HCT116 (cell line): ENCODE measurements at regions not wholly inside any gene's neighbourhood (a gene's known extent, or its start where the extent isn't known, plus 50 kb on each side); places are given as distances from the start of the nearest gene placed in this dataset.

Source experiments
- ATAC-seq: fragments of 200-7000 bp; cut with Tn5 transposase; 2 replicates; pipeline ENCODE4 v1.9.1; 2020; ENCODE audit warnings: mild to moderate bottlenecking, moderate library complexity
- BruUV-seq: library from RNA; stranded (reverse); fragments of 400-500 nt; replicated peaks from 2 replicates; lab custom pipeline; 2021; lab: Mats Ljungman, UMichigan
- CTCF ChIA-PET: fragments of 300-600 bp; sonication (Branson Sonifier 250); formaldehyde crosslinking; loops from one replicate; lab custom pipeline; 2021; ENCODE audit warnings: antibody characterized with exemption; lab: Charles Lee
- POLR2A ChIA-PET: fragments of 300-600, 350-600 bp; sonication (Branson Sonifier 250); formaldehyde crosslinking; loops from one replicate; lab custom pipeline; 2021; ENCODE audit warnings: antibody characterized with exemption; lab: Charles Lee
- RAD21 ChIA-PET, 2 experiments: fragments of 300-600 bp; sonication (Branson Sonifier 250); formaldehyde crosslinking; loops; one replicate each; lab custom pipeline; 2023; ENCODE audit warnings: low total read pairs in 2 of 2; ENCODE audit not compliant: uncharacterized antibody in 2 of 2, unreplicated experiment in 2 of 2, low non-redundant PET in 1 of 2; lab: Charles Lee
- DNase-seq: peaks from one replicate; pipeline ENCODE4 v3.0.0-alpha.2; 2010; ENCODE audit warnings: low read depth, low spot score
- H2AFZ ChIP-seq: fragments of 200-600 bp; shearing (Covaris generic), sonication (generic); 2 replicates; pipeline ENCODE4 v1.6.1; 2017; ENCODE audit warnings: low read depth, mixed run types, mixed read lengths, antibody characterized with exemption, low read length; ENCODE audit not compliant: poor library complexity, severe bottlenecking
- H3K27ac ChIP-seq: 2 replicates; pipeline ENCODE4 v1.5.1; 2012; ENCODE audit warnings: low read depth, low read length
- H3K27me3 ChIP-seq: fragments of 200-600 bp; sonication (generic); 2 replicates; pipeline ENCODE4 v1.6.1; 2016; ENCODE audit warnings: mixed run types, low read length, mixed read lengths; ENCODE audit not compliant: insufficient read depth
- H3K36me3 ChIP-seq, 2 experiments: fragments of 200-500 bp in 1 of 2; fragments of 200-600 bp in 1 of 2; sonication (Bioruptor generic) in 1 of 2; sonication (generic) in 1 of 2; 2 replicates each; pipeline versions ENCODE4 v1.5.1 to v1.6.1; 2014 to 2016; ENCODE audit warnings: low read length in 2 of 2, inconsistent platforms in 1 of 2, mixed read lengths in 1 of 2, mixed run types in 1 of 2; ENCODE audit not compliant: insufficient read depth in 2 of 2, control insufficient read depth in 1 of 2
- H3K4me1 ChIP-seq, 2 experiments: fragments of 200-600 bp in 1 of 2; sonication (generic) in 1 of 2; 2 replicates each; pipeline versions ENCODE4 v1.5.1 to v1.6.1; 2012 to 2017; ENCODE audit warnings: low read length in 2 of 2, inconsistent platforms in 1 of 2, mild to moderate bottlenecking in 1 of 2, mixed read lengths in 1 of 2, mixed run types in 1 of 2, moderate library complexity in 1 of 2; ENCODE audit not compliant: insufficient read depth in 2 of 2, control insufficient read depth in 1 of 2
- H3K4me2 ChIP-seq: fragments of 200-600 bp; sonication (generic); 2 replicates; pipeline ENCODE4 v1.6.1; 2017; ENCODE audit warnings: mixed run types, low read length, mixed read lengths
- H3K4me3 ChIP-seq, 2 experiments: fragments of 200-600 bp in 1 of 2; sonication (generic) in 1 of 2; replicated peaks in 1 of 2; 2 replicates each; pipeline ENCODE4 v1.5.1; 2011 to 2016; ENCODE audit warnings: low read length in 2 of 2, control low read depth in 1 of 2, low read depth in 1 of 2, mild to moderate bottlenecking in 1 of 2, mixed read lengths in 1 of 2, mixed run types in 1 of 2
- H3K79me2 ChIP-seq: fragments of 200-600 bp; sonication (generic); 2 replicates; pipeline ENCODE4 v1.6.1; 2017; ENCODE audit warnings: mild to moderate bottlenecking, mixed run types, low read length, moderate library complexity, mixed read lengths; ENCODE audit not compliant: insufficient read depth
- H3K9ac ChIP-seq: fragments of 200-600 bp; sonication (generic); 2 replicates; pipeline ENCODE4 v1.6.1; 2016; ENCODE audit warnings: low read length, mixed read lengths
- H3K9me2 ChIP-seq: fragments of 200-600 bp; sonication (generic), shearing (Covaris generic); 2 replicates; pipeline ENCODE4 v1.6.1; 2017; ENCODE audit warnings: mixed run types, mild to moderate bottlenecking, moderate library complexity; ENCODE audit not compliant: insufficient read depth
- H3K9me3 ChIP-seq, 2 experiments: fragments of 200-500 bp in 1 of 2; fragments of 200-600 bp in 1 of 2; sonication (Bioruptor generic) in 1 of 2; sonication (generic) in 1 of 2; 2 replicates each; pipeline ENCODE4 v1.6.1; 2014 to 2017; ENCODE audit warnings: low read length in 2 of 2, mixed read lengths in 2 of 2, inconsistent platforms in 1 of 2, low read depth in 1 of 2, mild to moderate bottlenecking in 1 of 2, mixed run types in 1 of 2, moderate library complexity in 1 of 2; ENCODE audit not compliant: control insufficient read depth in 1 of 2, insufficient read depth in 1 of 2
- H4K20me1 ChIP-seq: fragments of 200-600 bp; sonication (generic), shearing (Covaris generic); 2 replicates; pipeline ENCODE4 v1.6.1; 2017; ENCODE audit warnings: mixed run types, mild to moderate bottlenecking, moderate library complexity; ENCODE audit not compliant: insufficient read depth
- ATF3 ChIP-seq: IDR thresholded peaks from 2 replicates; pipeline ENCODE4 v1.6.1; 2012
- CBX3 ChIP-seq: IDR thresholded peaks from 2 replicates; pipeline ENCODE4 v1.6.1; 2012; ENCODE audit warnings: low read depth
- CEBPB ChIP-seq: IDR thresholded peaks from 2 replicates; pipeline ENCODE4 v1.6.1; 2012; ENCODE audit warnings: low read depth
- CTCF ChIP-seq, 3 experiments: fragments of 200-600 bp in 1 of 3; sonication (generic) in 1 of 3; IDR thresholded peaks in 2 of 3; conservative IDR thresholded peaks in 1 of 3; 2 replicates each; pipeline ENCODE4 v1.5.1; 2012 to 2017; ENCODE audit warnings: low read depth in 2 of 3, low read length in 2 of 3, antibody characterized with exemption in 1 of 3, borderline replicate concordance in 1 of 3, control low read depth in 1 of 3, mild to moderate bottlenecking in 1 of 3, mixed read lengths in 1 of 3, mixed run types in 1 of 3, moderate library complexity in 1 of 3; ENCODE audit not compliant: insufficient read depth in 1 of 3
- EGR1 ChIP-seq: IDR thresholded peaks from 2 replicates; pipeline ENCODE4 v1.6.1; 2012; ENCODE audit warnings: low read depth
- ELF1 ChIP-seq: IDR thresholded peaks from 2 replicates; pipeline ENCODE4 v1.6.1; 2012; ENCODE audit warnings: low read depth, borderline replicate concordance
- EZH2 ChIP-seq: fragments of 200-600 bp; sonication (generic); IDR thresholded peaks from 2 replicates; pipeline ENCODE4 v1.6.1; 2017; ENCODE audit warnings: antibody characterized with exemption, mixed run types
- EZH2phosphoT487 ChIP-seq: fragments of 200-600 bp; IDR thresholded peaks from 2 replicates; pipeline ENCODE4 v1.6.1; 2018; ENCODE audit warnings: antibody characterized with exemption, borderline replicate concordance
- FOSL1 ChIP-seq: IDR thresholded peaks from 2 replicates; pipeline ENCODE4 v1.6.1; 2012; ENCODE audit warnings: low read depth
- JUND ChIP-seq: IDR thresholded peaks from 2 replicates; pipeline ENCODE4 v1.6.1; 2012
- MAX ChIP-seq: IDR thresholded peaks from 2 replicates; pipeline ENCODE4 v1.6.1; 2012
- POLR2A ChIP-seq: IDR thresholded peaks from 2 replicates; pipeline ENCODE4 v1.7.0; 2011; ENCODE audit warnings: borderline replicate concordance; ENCODE audit not compliant: insufficient read depth, insufficient read length; ENCODE audit errors: extremely low read depth
- RAD21 ChIP-seq: IDR thresholded peaks from 2 replicates; pipeline ENCODE4 v1.6.1; 2012; ENCODE audit warnings: low read depth, mild to moderate bottlenecking
- REST ChIP-seq: IDR thresholded peaks from 2 replicates; pipeline ENCODE4 v1.6.1; 2012; ENCODE audit warnings: low read depth
- SIN3A ChIP-seq: IDR thresholded peaks from 2 replicates; pipeline ENCODE4 v1.6.1; 2012; ENCODE audit warnings: low read depth
- SRF ChIP-seq: IDR thresholded peaks from 2 replicates; pipeline ENCODE4 v1.6.1; 2012; ENCODE audit warnings: low read depth
- TCF7L2 ChIP-seq: IDR thresholded peaks from 2 replicates; pipeline ENCODE4 v1.7.0; 2011; ENCODE audit warnings: borderline replicate concordance, inconsistent platforms; ENCODE audit not compliant: insufficient read depth, insufficient read length; ENCODE audit errors: extremely low read depth
- ZBTB33 ChIP-seq: IDR thresholded peaks from 2 replicates; pipeline ENCODE4 v1.6.1; 2011; ENCODE audit warnings: mild to moderate bottlenecking, low read length, moderate library complexity; ENCODE audit not compliant: insufficient replicate concordance; ENCODE audit errors: extremely low read depth
- ZFX ChIP-seq: fragments of 450-650 bp; IDR thresholded peaks from 2 replicates; pipeline ENCODE4 v1.6.1; 2017
- ZNF274 ChIP-seq: fragments of 200-500 bp; sonication (Bioruptor generic); IDR thresholded peaks from 2 replicates; pipeline ENCODE4 v1.6.1; 2014; ENCODE audit warnings: mild to moderate bottlenecking, low read depth, low read length, inconsistent platforms
- intact Hi-C: fragments of 100-400 bp; cut with micrococcal nuclease; formaldehyde crosslinking; loops from 2 replicates; pipeline ENCODE4 v1.10.0; 2022

GRCh38 chr3:137066092-137066491, 108.3 kb downstream of the IL20RB start:
- no peak overlapping the region for H3K27ac ChIP-seq
- H2AFZ ChIP-seq, result no peak overlapping the region
- H3K79me2 ChIP-seq, result no peaks in the 10 kb centered on the region
- POLR2A ChIA-PET, result no interaction called here
- ATAC-seq (no peak), DNase-seq (no peak)
- H3K9ac ChIP-seq, result no peak overlapping the region
- H3K9me2 ChIP-seq, result no peaks in the 10 kb centered on the region
- CTCF ChIA-PET, result no interaction called here
- no TSS peak for BruUV-seq
- intact Hi-C loops, result no loop called here
- H3K9me3 ChIP-seq, result no peaks in the 10 kb centered on the region
- TF ChIP-seq CTCF (IDR thresholded peaks at IDR 0.05 in 2 of 3, conservative IDR thresholded peaks at IDR 0.05 in 1 of 3; ENCODE audit: borderline replicate concordance in 1 of 3, insufficient read depth in 1 of 3, low read depth in 2 of 3, low read length in 2 of 3) (no peak), EGR1 (no peak), JUND (no peak), RAD21 (no peak), CEBPB (no peak), ELF1 (no peak), ATF3 (no peak), ZNF274 (no peak), ZFX (no peak), EZH2 (no peak), ZBTB33 (no peak), CBX3 (no peak), SRF (no peak), TCF7L2 (no peak), REST (no peak), SIN3A (no peak), MAX (no peak), POLR2A (no peak), FOSL1 (no peak), EZH2phosphoT487 (no peak)
- no peaks in the 10 kb centered on the region for H3K36me3 ChIP-seq
- RAD21 ChIA-PET, result no interaction called here
- no peaks in the 10 kb centered on the region for H4K20me1 ChIP-seq
- no peaks in the 10 kb centered on the region for H3K4me1 ChIP-seq
- no peak overlapping the region for H3K4me2 ChIP-seq
- peaks cover 27% of the 10 kb centered on the region for H3K27me3 ChIP-seq
- no peak overlapping the region for H3K4me3 ChIP-seq
